Esophagus squamous epithelium (tissue), 5 donors: ENCODE measurements at regions not wholly inside any gene's neighbourhood (a gene's known extent, or its start where the extent isn't known, plus 50 kb on each side); places are given as distances from the start of the nearest gene placed in this dataset.

ENCODE experiments used
- DNase-seq: peaks from one replicate; lab custom pipeline; 2025; lab: John Stamatoyannopoulos, UW
- H3K27ac ChIP-seq, 4 donors: fragments of 200-600 bp; sonication (generic); one replicate each; pipeline ENCODE4 v1.5.1; 2016 to 2019; ENCODE audit warnings: mild to moderate bottlenecking in 1 of 4
- H3K27me3 ChIP-seq, 4 donors: fragments of 200-600 bp; sonication (generic); 1 replicate in 3 of 4; 2 replicates in 1 of 4; pipeline versions ENCODE4 v1.5.1 to v1.6.0; 2017 to 2021; ENCODE audit warnings: antibody characterized with exemption in 1 of 4
- H3K36me3 ChIP-seq, 3 donors: fragments of 200-600 bp; sonication (generic); one replicate each; pipeline ENCODE4 v1.5.1; 2016 to 2019
- H3K4me1 ChIP-seq, 3 donors: fragments of 200-600 bp; sonication (generic); one replicate each; pipeline ENCODE4 v1.5.1; 2017 to 2019
- H3K4me3 ChIP-seq, 4 donors: fragments of 200-600 bp; sonication (generic); 1 replicate in 3 of 4; 2 replicates in 1 of 4; pipeline ENCODE4 v1.5.1; 2016 to 2019; ENCODE audit warnings: mild to moderate bottlenecking in 2 of 4, moderate library complexity in 1 of 4
- H3K9me3 ChIP-seq, 3 donors: fragments of 200-600 bp; sonication (generic); one replicate each; pipeline ENCODE4 v1.5.1; 2016 to 2019
- CTCF ChIP-seq, 6 experiments: fragments of 450-650 bp in 4 of 6; fragments of 200-600 bp in 2 of 6; sonication (generic) in 2 of 6; IDR thresholded peaks; one replicate each; pipeline ENCODE4 v1.5.1; 2016 to 2019; ENCODE audit warnings: antibody characterized with exemption in 6 of 6, mild to moderate bottlenecking in 4 of 6, moderate library complexity in 4 of 6
- POLR2A ChIP-seq, 4 donors: fragments of 450-650 bp; IDR thresholded peaks; one replicate each; pipeline ENCODE4 v1.6.1; 2017; ENCODE audit warnings: antibody characterized with exemption in 4 of 4, mild to moderate bottlenecking in 4 of 4, moderate library complexity in 3 of 4
- WGBS, 2 donors: methylation state at CpG; one replicate each; pipeline ENCODE4 v1.1.5; 2018; 5-methylcytosine and 5-hydroxymethylcytosine counted together
- intact Hi-C: fragments of 100-400 bp; cut with DNase I; formaldehyde crosslinking; loops from one replicate; pipeline ENCODE4 v1.15.0; 2022
- donor health status: DM: yes; HTN: yes; CAD: no.

GRCh38 chr1:184152434-184152898, 100.9 kb downstream of the TSEN15 start:
- Histone ChIP-seq H3K9me3 (no peaks in the 10 kb centered on the region), H3K36me3 (no peaks in the 10 kb centered on the region), H3K27me3 (no peaks in the 10 kb centered on the region), H3K4me3 (peak overlapping the region; percentile 2 to 56 (median 34)), H3K4me1 (peaks cover 0 to 42% (median 5%) of the 10 kb centered on the region in 3 donors), H3K27ac (peak overlapping the region; percentile 42 to 82 (median 66))
- no peak for DNase-seq
- WGBS, 2 donors, result 33 to 37% methylated on average over 10 of the region's 10 CpGs
- intact Hi-C loops, result no loop called here
- TF ChIP-seq POLR2A (IDR thresholded peaks at IDR 0.05) (no peak), CTCF (IDR thresholded peaks at IDR 0.05) (no peak)

GRCh38 chr1:184152974-184153373, 101.4 kb downstream of the TSEN15 start:
- DNase-seq, result no peak
- no peaks in the 10 kb centered on the region for H3K9me3 ChIP-seq
- H3K27ac ChIP-seq, result peak overlapping the region; percentile 42 to 82 (median 66)
- H3K27me3 ChIP-seq, result no peaks in the 10 kb centered on the region
- 30 to 46% methylated on average over 3 to 6 of the region's 11 CpGs for WGBS, 2 donors
- TF ChIP-seq CTCF (IDR thresholded peaks at IDR 0.05) (no peak), POLR2A (IDR thresholded peaks at IDR 0.05) (no peak)
- H3K4me1 ChIP-seq, result peaks cover 0 to 42% (median 5%) of the 10 kb centered on the region in 3 donors
- no peaks in the 10 kb centered on the region for H3K36me3 ChIP-seq
- intact Hi-C loops, result no loop called here
- H3K4me3 ChIP-seq, result peak overlapping the region; percentile 2 to 56 (median 34)

GRCh38 chr1:184153731-184154130, 102.2 kb downstream of the TSEN15 start:
- 64 to 70% methylated on average over 4 of the region's 4 CpGs for WGBS, 2 donors

GRCh38 chr1:184156521-184157393, 105.2 kb downstream of the TSEN15 start:
- intact Hi-C loops, result no loop called here
- no peaks in the 10 kb centered on the region for H3K27me3 ChIP-seq
- H3K27ac ChIP-seq, result no peak overlapping the region
- no peak for TF ChIP-seq CTCF (IDR thresholded peaks at IDR 0.05)
- TF ChIP-seq POLR2A (IDR thresholded peaks at IDR 0.05), result no peak
- H3K9me3 ChIP-seq, result no peaks in the 10 kb centered on the region
- H3K36me3 ChIP-seq, result no peaks in the 10 kb centered on the region
- DNase-seq, result no peak
- peaks cover 0 to 26% (median under 1%) of the 10 kb centered on the region in 3 donors for H3K4me1 ChIP-seq
- no peak overlapping the region for H3K4me3 ChIP-seq
- WGBS, 2 donors, result 63 to 74% methylated on average over 5 of the region's 5 CpGs

More at GRCh38 chr1:184153731-184154130, 102.2 kb downstream of the TSEN15 start:
- Histone ChIP-seq H3K4me1 (peaks cover 0 to 42% (median 5%) of the 10 kb centered on the region in 3 donors), H3K36me3 (no peaks in the 10 kb centered on the region), H3K9me3 (no peaks in the 10 kb centered on the region), H3K4me3 (no peak overlapping the region), H3K27ac (peak overlapping the region in 2 of 4 donors; percentile 42 to 82), H3K27me3 (no peaks in the 10 kb centered on the region)
- TF ChIP-seq POLR2A (IDR thresholded peaks at IDR 0.05), result no peak
- TF ChIP-seq CTCF (IDR thresholded peaks at IDR 0.05), result no peak
- intact Hi-C loops, result no loop called here
- no peak for DNase-seq

- intact Hi-C loops, result no loop called here
- no peaks in the 10 kb centered on the region for H3K36me3 ChIP-seq
- no peaks in the 10 kb centered on the region for H3K9me3 ChIP-seq
- no peak overlapping the region for H3K27ac ChIP-seq
- no peak overlapping the region for H3K4me3 ChIP-seq
- no peak for TF ChIP-seq CTCF (IDR thresholded peaks at IDR 0.05)
- TF ChIP-seq POLR2A (IDR thresholded peaks at IDR 0.05), result no peak
- DNase-seq, result no peak
- peaks cover 0 to 19% (median 0%) of the 10 kb centered on the region in 3 donors for H3K4me1 ChIP-seq
- 14 to 67% methylated on average over 1 of the region's 1 CpG for WGBS, 2 donors
- no peaks in the 10 kb centered on the region for H3K27me3 ChIP-seq
Observed at GRCh38 chr1:184157394-184157742, 105.8 kb downstream of the TSEN15 start.
